ENCODE measurements at regions not wholly inside any gene's neighbourhood (a gene's known extent, or its start where the extent isn't known, plus 50 kb on each side); places are given as distances from the start of the nearest gene placed in this dataset.

- H3K79me2 ChIP-seq (ENCODE audit: low read depth), result no peaks in the 10 kb centered on the region
These were observed 82.8 kb upstream of the RIPOR2 start for GRCh38 chr6:25018568-25018954.

GRCh38 chr6:25022140-25022553, 86.4 kb upstream of the RIPOR2 start:
- Histone ChIP-seq H2AFZ (no peak overlapping the region), H4K20me1 (ENCODE audit: insufficient read depth) (no peaks in the 10 kb centered on the region), H3F3A (ENCODE audit: insufficient read depth, low read depth) (peaks cover 18% of the 10 kb centered on the region), H3K9me2 (ENCODE audit: insufficient read depth) (no peaks in the 10 kb centered on the region), H3K4me3 (no peak overlapping the region), H3K36me3 (ENCODE audit: low read depth) (no peaks in the 10 kb centered on the region), H3K27ac (no peak overlapping the region), H3K9me3 (ENCODE audit: insufficient read depth, low read depth) (no peaks in the 10 kb centered on the region; the same call in 1 of the 2 replicates), H3K4me2 (no peak overlapping the region), H3K27me3 (ENCODE audit: insufficient read depth, low read depth) (no peaks in the 10 kb centered on the region), H3K4me1 (replicated peaks; ENCODE audit: insufficient read depth) (peaks cover 24% of the 10 kb centered on the region), H3K79me2 (ENCODE audit: low read depth) (no peaks in the 10 kb centered on the region)
- TF ChIP-seq CTCF (conservative IDR thresholded peaks at IDR 0.05), result no peak
- no peak for TF ChIP-seq EZH2 (IDR thresholded peaks at IDR 0.05; ENCODE audit: low read depth)
- CTCF ChIA-PET, result no interaction called here
- POLR2A ChIA-PET (ENCODE audit: unreplicated experiment), result no interaction called here
- intact Hi-C loops (cut with micrococcal nuclease; ENCODE audit: unreplicated experiment), result no loop called here
- BruUV-seq (replicated peaks), result no TSS peak
- DNase-seq, result no peak

More at GRCh38 chr6:25018568-25018954, 82.8 kb upstream of the RIPOR2 start:
- no peaks in the 10 kb centered on the region for H4K20me1 ChIP-seq (ENCODE audit: insufficient read depth)
- H3K9me3 ChIP-seq (ENCODE audit: insufficient read depth, low read depth), result no peaks in the 10 kb centered on the region; the same call in none of the 2 replicates
- H2AFZ ChIP-seq, result no peak overlapping the region
- no peak overlapping the region for H3K4me3 ChIP-seq
- TF ChIP-seq EZH2 (IDR thresholded peaks at IDR 0.05; ENCODE audit: low read depth), result no peak
- TF ChIP-seq CTCF (conservative IDR thresholded peaks at IDR 0.05), result no peak
- peaks cover 30% of the 10 kb centered on the region for H3F3A ChIP-seq (ENCODE audit: insufficient read depth, low read depth)
- BruUV-seq (replicated peaks), result no TSS peak
- ChIA-PET CTCF (interaction anchor here (1.2 to 1.6 kb wide), 6 partner anchors 8 to 163 kb away, joined by 4 to 16 read pairs (median 12); no protein-coding TSS in a partner anchor), POLR2A (ENCODE audit: unreplicated experiment) (no interaction called here)
- no peaks in the 10 kb centered on the region for H3K9me2 ChIP-seq (ENCODE audit: insufficient read depth)
- no peak for DNase-seq
- peak overlapping the region; percentile 74 for H3K27ac ChIP-seq
- H3K4me1 ChIP-seq (replicated peaks; ENCODE audit: insufficient read depth), result peaks cover 33% of the 10 kb centered on the region
- no peaks in the 10 kb centered on the region for H3K36me3 ChIP-seq (ENCODE audit: low read depth)
- no peaks in the 10 kb centered on the region for H3K27me3 ChIP-seq (ENCODE audit: insufficient read depth, low read depth)
- H3K4me2 ChIP-seq, result peak overlapping the region; percentile 74
- intact Hi-C loops (cut with micrococcal nuclease; ENCODE audit: unreplicated experiment), result loop anchor here (1.0 to 10.0 kb wide), 5 partner anchors 162 to 494 kb away; partner anchors contain the start of gene C6orf62

- TF ChIP-seq CTCF (conservative IDR thresholded peaks at IDR 0.05) (no peak), EZH2 (IDR thresholded peaks at IDR 0.05; ENCODE audit: low read depth) (no peak)
- ChIA-PET POLR2A (ENCODE audit: unreplicated experiment) (no interaction called here), CTCF (no interaction called here)
- Histone ChIP-seq H3K4me2 (no peak overlapping the region), H3K79me2 (ENCODE audit: low read depth) (no peaks in the 10 kb centered on the region), H3K27me3 (ENCODE audit: insufficient read depth, low read depth) (no peaks in the 10 kb centered on the region), H3F3A (ENCODE audit: insufficient read depth, low read depth) (peaks cover 2% of the 10 kb centered on the region), H3K9me2 (ENCODE audit: insufficient read depth) (no peaks in the 10 kb centered on the region), H3K4me3 (no peak overlapping the region), H3K27ac (no peak overlapping the region), H2AFZ (no peak overlapping the region), H3K9me3 (ENCODE audit: insufficient read depth, low read depth) (no peaks in the 10 kb centered on the region; the same call in 1 of the 2 replicates), H3K4me1 (replicated peaks; ENCODE audit: insufficient read depth) (peaks cover 8% of the 10 kb centered on the region), H4K20me1 (ENCODE audit: insufficient read depth) (no peaks in the 10 kb centered on the region), H3K36me3 (ENCODE audit: low read depth) (no peaks in the 10 kb centered on the region)
- DNase-seq, result no peak
- intact Hi-C loops (cut with micrococcal nuclease; ENCODE audit: unreplicated experiment), result no loop called here
- no TSS peak for BruUV-seq (replicated peaks)
These were observed 88.0 kb upstream of the RIPOR2 start for GRCh38 chr6:25023781-25024180.

All from PC-9 (cell line).